Fibroblast of villous mesenchyme (primary cell): ENCODE measurements at regions not wholly inside any gene's neighbourhood (a gene's known extent, or its start where the extent isn't known, plus 50 kb on each side); places are given as distances from the start of the nearest gene placed in this dataset.

Source experiments
- DNase-seq: peaks from one replicate; pipeline ENCODE4 v3.0.0-alpha.2; 2010; ENCODE audit warnings: low read depth
- H3K4me3 ChIP-seq: 2 replicates; pipeline ENCODE4 v1.5.1; 2011; ENCODE audit warnings: low read depth, mild to moderate bottlenecking, low read length
- TF ChIP-seq, protein P1 (sequence below): IDR thresholded peaks from 2 replicates; pipeline ENCODE4 v1.5.1; 2012; ENCODE audit warnings: low read depth, mild to moderate bottlenecking, low read length; ENCODE audit not compliant: insufficient read depth

DNA sequence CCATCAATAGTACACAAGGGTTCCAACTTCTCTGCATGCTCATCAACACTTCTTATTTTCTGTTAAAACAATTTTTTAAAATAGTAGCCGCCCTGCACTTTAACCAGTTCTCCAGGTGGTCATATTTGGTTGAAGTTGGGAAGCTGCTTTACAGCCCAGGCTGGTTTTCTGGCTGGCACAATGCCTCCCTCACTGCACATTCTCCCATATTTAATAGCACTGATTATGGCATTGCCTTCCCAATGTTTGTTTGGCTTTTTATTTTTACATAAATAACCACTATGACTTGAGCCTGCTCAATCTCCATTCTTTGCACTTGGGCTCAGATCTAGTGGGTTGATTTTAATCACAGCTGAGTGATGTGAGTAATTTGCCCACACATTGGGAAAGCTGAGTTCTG lies 111.9 kb upstream of the MAP4K3 start:
- H3K4me3 ChIP-seq, result no peak overlapping the region
- TF ChIP-seq, protein P1, sequence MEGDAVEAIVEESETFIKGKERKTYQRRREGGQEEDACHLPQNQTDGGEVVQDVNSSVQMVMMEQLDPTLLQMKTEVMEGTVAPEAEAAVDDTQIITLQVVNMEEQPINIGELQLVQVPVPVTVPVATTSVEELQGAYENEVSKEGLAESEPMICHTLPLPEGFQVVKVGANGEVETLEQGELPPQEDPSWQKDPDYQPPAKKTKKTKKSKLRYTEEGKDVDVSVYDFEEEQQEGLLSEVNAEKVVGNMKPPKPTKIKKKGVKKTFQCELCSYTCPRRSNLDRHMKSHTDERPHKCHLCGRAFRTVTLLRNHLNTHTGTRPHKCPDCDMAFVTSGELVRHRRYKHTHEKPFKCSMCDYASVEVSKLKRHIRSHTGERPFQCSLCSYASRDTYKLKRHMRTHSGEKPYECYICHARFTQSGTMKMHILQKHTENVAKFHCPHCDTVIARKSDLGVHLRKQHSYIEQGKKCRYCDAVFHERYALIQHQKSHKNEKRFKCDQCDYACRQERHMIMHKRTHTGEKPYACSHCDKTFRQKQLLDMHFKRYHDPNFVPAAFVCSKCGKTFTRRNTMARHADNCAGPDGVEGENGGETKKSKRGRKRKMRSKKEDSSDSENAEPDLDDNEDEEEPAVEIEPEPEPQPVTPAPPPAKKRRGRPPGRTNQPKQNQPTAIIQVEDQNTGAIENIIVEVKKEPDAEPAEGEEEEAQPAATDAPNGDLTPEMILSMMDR, result no peak
- no peak for DNase-seq

DNA sequence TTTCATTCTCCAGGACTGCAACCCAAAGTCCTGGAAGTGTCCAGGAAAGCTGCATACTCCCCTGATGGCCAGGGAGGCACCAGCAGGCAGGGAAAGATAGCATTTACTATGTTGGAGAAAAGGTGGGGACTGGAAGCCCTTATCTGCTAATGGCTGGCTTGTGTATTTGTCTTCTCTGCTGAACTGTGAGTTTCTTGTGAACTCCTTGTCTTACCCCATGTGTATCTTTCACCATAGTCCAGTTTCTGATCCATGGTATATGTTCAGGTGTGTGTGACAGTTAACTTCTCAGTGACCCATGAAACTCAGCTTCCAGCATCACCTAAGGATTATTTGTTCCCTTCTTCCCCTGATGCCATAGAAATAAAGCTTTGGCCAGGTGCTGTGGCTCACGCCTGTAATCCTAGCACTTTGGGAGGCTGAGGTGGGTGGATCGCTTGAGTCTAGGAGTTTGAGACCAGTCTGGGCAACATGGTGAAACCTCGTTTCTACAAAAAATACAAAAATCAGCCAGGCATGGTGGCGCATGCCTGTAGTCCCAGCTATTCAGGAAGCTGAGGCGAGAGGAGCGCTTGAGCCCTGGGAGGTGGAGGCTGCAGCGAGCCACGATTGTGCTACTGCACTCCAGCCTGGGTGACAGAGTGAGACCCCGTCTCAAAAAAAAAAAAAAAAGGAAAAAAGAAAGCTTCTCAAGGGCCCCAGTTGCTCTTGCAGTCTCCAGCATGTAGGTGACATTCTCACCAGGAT lies 112.8 kb upstream of the MAP4K3 start:
- DNase-seq, result no peak
- H3K4me3 ChIP-seq, result no peak overlapping the region
- TF ChIP-seq, protein P1, result no peak

DNA sequence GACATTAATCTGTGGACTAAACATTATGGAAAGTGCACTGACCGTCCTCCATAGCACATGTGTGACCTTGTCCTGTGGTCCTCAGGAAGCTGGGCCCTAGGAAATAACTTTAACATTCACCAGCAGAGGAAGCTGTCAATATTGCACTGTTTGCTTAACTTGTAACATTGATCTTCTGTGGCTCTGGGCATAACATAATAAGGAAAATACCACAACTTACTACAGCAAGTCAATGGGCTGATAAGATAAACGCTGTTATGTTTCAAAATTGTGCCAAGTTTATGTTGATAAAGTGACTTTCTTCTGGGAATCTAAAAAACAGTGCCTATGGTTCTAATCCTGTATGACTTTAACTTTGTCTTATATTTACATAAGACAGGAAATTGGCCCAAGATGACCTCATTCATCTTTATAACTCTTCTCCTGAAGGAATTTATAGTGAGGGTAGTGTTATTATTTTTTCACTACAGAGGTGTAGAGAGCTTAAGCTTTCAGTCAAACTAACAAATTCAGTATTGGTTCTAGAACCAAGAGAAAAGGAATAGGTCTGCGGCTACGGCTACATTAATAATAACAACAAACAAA lies 113.7 kb upstream of the MAP4K3 start:
- no peak overlapping the region for H3K4me3 ChIP-seq
- TF ChIP-seq, protein P1, result no peak
- peak; percentile 70 for DNase-seq

DNA sequence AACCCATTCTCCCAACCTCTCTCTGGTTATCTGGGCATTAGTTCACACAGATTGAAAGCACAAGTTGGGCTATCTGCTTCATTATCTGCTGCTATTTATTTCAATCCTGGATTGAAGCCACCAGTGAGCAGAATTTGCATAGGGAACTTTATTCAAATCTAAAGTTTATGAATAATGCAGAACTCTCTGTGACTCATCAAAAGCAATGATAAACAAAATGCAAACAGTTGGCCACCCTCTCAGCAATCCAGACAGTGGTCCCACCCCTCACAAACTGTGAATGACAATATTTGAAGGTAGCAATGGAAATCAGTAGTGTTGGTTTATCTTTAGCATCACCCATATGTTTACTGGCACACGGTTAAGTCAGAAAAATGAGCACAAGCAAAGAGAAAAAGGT lies 106.8 kb upstream of the TMEM178A start:
- TF ChIP-seq, protein P1, result no peak
- H3K4me3 ChIP-seq, result no peak overlapping the region
- no peak for DNase-seq

DNA sequence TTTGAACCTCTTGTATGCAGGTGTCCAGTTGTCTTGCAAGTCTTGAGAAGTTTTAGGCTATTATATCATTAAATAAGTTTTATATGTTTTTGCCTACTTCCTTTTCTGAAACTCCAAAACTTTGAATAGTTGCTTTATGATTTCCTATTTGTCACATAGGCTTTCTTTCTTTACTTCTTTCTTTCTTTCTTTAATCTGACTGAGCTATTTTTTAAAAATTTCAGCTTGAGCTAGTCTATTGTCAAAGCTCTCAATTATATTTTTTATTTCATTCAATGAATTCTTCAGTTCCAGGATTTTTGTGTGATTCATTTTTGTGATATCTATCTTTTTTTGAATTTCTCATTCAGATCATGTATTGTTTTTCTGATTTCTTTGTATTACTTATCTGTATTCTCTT lies 102.1 kb upstream of the TMEM178A start:
- no peak overlapping the region for H3K4me3 ChIP-seq
- DNase-seq, result no peak
- TF ChIP-seq, protein P1, result no peak

DNA sequence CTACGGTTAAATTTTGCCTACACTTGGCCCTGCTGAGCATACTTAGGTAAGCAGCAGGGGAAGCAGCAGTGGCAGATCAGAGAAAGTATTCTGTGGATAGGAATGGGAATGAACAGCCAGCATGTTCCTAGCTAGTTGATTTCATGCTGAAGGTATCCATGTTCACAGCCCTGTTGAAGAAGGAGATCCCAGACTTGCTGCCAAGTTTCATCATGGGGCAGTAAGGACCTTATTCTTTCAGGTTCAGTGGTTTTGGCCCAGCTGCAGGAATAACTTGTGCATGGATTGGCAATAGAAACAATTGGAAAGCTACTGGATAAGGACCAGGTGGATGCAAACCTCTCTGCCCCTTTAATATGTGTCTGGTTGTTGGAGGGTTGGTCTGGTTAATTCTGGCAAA lies 98.2 kb upstream of the TMEM178A start:
- TF ChIP-seq, protein P1, result no peak
- no peak overlapping the region for H3K4me3 ChIP-seq
- no peak for DNase-seq
